Kidney (tissue), 13 donors: ENCODE measurements at regions not wholly inside any gene's neighbourhood (a gene's known extent, or its start where the extent isn't known, plus 50 kb on each side); places are given as distances from the start of the nearest gene placed in this dataset.

ENCODE experiments used
- DNase-seq, 5 donors: peaks; one replicate each; pipeline ENCODE4 v3.0.0-alpha.2; 2013 to 2020
- FAIRE-seq: peaks from 2 replicates; lab custom pipeline; 2012; peaks lifted over from hg19 to GRCh38; lab: Jason Lieb, UNC
- H3K27ac ChIP-seq, 2 donors: one replicate each; pipeline ENCODE4 v1.7.0; 2013; ENCODE audit warnings: low read depth in 2 of 2, low read length in 2 of 2, inconsistent platforms in 1 of 2
- H3K27me3 ChIP-seq: one replicate; pipeline ENCODE4 v1.7.1; 2013; ENCODE audit warnings: low read length, inconsistent platforms; ENCODE audit not compliant: control insufficient read depth, insufficient read depth
- H3K36me3 ChIP-seq, 3 donors: one replicate each; pipeline versions ENCODE4 v1.7.0 to v1.7.1; 2013; ENCODE audit warnings: low read length in 3 of 3, control low read depth in 1 of 3, inconsistent platforms in 1 of 3; ENCODE audit not compliant: insufficient read depth in 3 of 3, control insufficient read depth in 2 of 3
- H3K4me1 ChIP-seq, 3 donors: one replicate each; pipeline versions ENCODE4 v1.7.0 to v1.7.1; 2013; ENCODE audit warnings: low read length in 3 of 3, inconsistent platforms in 1 of 3, low read depth in 1 of 3; ENCODE audit not compliant: control insufficient read depth in 2 of 3, insufficient read depth in 2 of 3
- H3K4me3 ChIP-seq, 3 donors: one replicate each; pipeline versions ENCODE4 v1.7.0 to v1.8.1; 2013; ENCODE audit warnings: low read length in 3 of 3, control low read depth in 1 of 3, inconsistent platforms in 1 of 3
- H3K9ac ChIP-seq, 3 donors: one replicate each; pipeline versions ENCODE4 v1.7.0 to v1.7.1; 2013; ENCODE audit warnings: low read length in 3 of 3, control low read depth in 1 of 3, inconsistent platforms in 1 of 3
- H3K9me3 ChIP-seq, 3 donors: one replicate each; pipeline versions ENCODE4 v1.7.0 to v1.7.1; 2013; ENCODE audit warnings: low read length in 3 of 3, control low read depth in 1 of 3, inconsistent platforms in 1 of 3; ENCODE audit not compliant: control insufficient read depth in 2 of 3, insufficient read depth in 1 of 3
- CTCF ChIP-seq: IDR thresholded peaks from 3 replicates; pipeline ENCODE4 v1.5.1; 2012; ENCODE audit warnings: mild to moderate bottlenecking, moderate library complexity, borderline replicate concordance; ENCODE audit not compliant: insufficient read depth; ENCODE audit errors: extremely low read depth
- intact Hi-C: fragments of 100-400 bp; cut with DNase I; formaldehyde crosslinking; loops from one replicate; pipeline ENCODE4 v1.11.1; 2022
- donor health status: control.
- donor health status: control.
- donor health status: control.
- donor health status: control.
- donor health status: control.
- donor health status: DM: yes; HTN: yes; CAD: no.
- donor health status: Normal renal cell carcinoma (clear cell type).

DNA sequence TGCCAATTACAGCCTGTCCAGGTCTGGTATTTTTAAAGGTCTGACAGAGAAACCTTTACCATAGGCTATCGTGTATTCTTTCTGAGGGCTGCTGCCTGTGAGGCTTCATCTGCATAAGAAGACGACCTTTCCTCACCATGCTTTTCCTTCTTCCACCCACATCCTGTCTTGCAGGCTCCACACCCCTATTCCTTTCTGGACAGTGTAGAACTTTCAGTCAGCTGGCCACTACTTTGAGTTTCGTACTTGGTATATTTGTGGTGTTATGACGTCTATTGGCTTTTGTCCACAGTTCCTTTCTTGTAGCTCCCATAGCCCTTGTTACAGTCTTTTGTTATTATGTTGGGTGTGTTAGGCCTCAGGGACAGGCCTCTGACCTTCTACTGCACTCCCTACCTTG lies 311.4 kb downstream of the RAPGEF2 start:
- Histone ChIP-seq H3K4me3 (no peak overlapping the region), H3K4me1 (no peaks in the 10 kb centered on the region), H3K9ac (no peak overlapping the region), H3K27ac (no peak overlapping the region), H3K9me3 (no peaks in the 10 kb centered on the region), H3K36me3 (no peaks in the 10 kb centered on the region), H3K27me3 (no peaks in the 10 kb centered on the region)
- DNase-seq, result no peak
- no peak for TF ChIP-seq CTCF
- intact Hi-C loops, result no loop called here
- FAIRE-seq, result no peak

DNA sequence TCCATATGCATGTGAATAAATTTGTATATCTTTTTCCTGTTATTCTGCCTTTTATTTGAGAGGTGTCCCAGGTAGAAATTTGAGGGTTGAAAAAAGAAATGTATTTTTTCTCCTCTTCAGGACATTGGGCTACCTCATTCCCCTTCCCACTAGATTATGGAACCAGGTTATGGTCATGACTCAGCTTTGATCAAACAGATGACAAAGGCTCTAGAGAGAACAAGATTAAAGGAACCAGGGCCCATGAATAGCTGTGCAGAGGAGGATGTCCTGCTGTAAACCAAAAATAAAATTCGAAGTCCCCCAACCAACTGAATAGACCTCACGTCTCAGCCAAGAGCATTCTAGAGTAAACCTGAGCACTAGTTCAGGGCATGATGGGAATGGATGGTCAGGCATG lies 313.2 kb downstream of the RAPGEF2 start:
- DNase-seq, result no peak
- Histone ChIP-seq H3K27ac (no peak overlapping the region), H3K36me3 (no peaks in the 10 kb centered on the region), H3K4me1 (no peaks in the 10 kb centered on the region), H3K9me3 (no peaks in the 10 kb centered on the region), H3K4me3 (no peak overlapping the region), H3K9ac (no peak overlapping the region), H3K27me3 (no peaks in the 10 kb centered on the region)
- no peak for FAIRE-seq
- no peak for TF ChIP-seq CTCF
- intact Hi-C loops, result no loop called here

DNA sequence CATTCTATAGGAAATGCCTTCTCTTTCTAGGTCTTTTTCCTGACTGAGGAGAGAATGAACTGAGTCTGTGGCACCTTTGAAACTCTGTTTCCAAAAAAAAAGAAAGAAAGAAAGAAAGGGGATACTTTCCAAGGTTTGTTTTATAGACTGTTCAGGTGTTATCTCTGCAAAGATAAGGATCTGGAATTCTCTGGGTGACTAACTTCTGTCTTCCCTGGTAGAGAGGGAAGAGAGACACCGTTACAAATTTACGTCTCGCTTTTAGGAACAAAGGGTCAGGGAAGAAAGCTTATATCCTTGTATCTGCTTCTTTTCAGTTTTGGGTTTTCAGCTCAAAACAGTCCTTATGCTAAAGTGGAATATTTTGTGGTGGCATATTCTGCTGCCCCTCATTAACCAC lies 314.1 kb downstream of the RAPGEF2 start:
- H3K36me3 ChIP-seq, result no peaks in the 10 kb centered on the region
- intact Hi-C loops, result no loop called here
- H3K4me1 ChIP-seq, result no peaks in the 10 kb centered on the region
- no peak for TF ChIP-seq CTCF
- H3K9me3 ChIP-seq, result no peaks in the 10 kb centered on the region
- FAIRE-seq, result no peak
- no peak overlapping the region for H3K27ac ChIP-seq
- no peak overlapping the region for H3K9ac ChIP-seq
- DNase-seq, result peak in 2 of 5 donors; percentile 25 to 42
- no peaks in the 10 kb centered on the region for H3K27me3 ChIP-seq
- no peak overlapping the region for H3K4me3 ChIP-seq
